Aorta (tissue), 5 donors: ENCODE measurements at regions not wholly inside any gene's neighbourhood (a gene's known extent, or its start where the extent isn't known, plus 50 kb on each side); places are given as distances from the start of the nearest gene placed in this dataset.

Source experiments
- ATAC-seq: fragments of 200-7000 bp; cut with Tn5 transposase; one replicate; pipeline ENCODE4 v1.9.1; 2022; ENCODE audit warnings: moderate library complexity; ENCODE audit not compliant: low FRiP score
- DNase-seq, 2 donors: peaks; one replicate each; pipeline ENCODE4 v3.0.0-alpha.2; 2020
- H3K27ac ChIP-seq, 2 donors: one replicate each; pipeline ENCODE4 v1.5.1; 2013; ENCODE audit warnings: low read length in 2 of 2, mild to moderate bottlenecking in 2 of 2, moderate library complexity in 2 of 2, control low read depth in 1 of 2, inconsistent platforms in 1 of 2, low read depth in 1 of 2
- H3K27me3 ChIP-seq, 2 donors: one replicate each; pipeline ENCODE4 v1.6.1; 2013; ENCODE audit warnings: control low read depth in 1 of 2, low read length in 1 of 2, mild to moderate bottlenecking in 1 of 2, moderate library complexity in 1 of 2; ENCODE audit not compliant: insufficient read depth in 2 of 2, control insufficient read depth in 1 of 2
- H3K36me3 ChIP-seq, 2 donors: one replicate each; pipeline ENCODE4 v1.6.1; 2013; ENCODE audit warnings: control low read depth in 1 of 2, low read length in 1 of 2, mild to moderate bottlenecking in 1 of 2; ENCODE audit not compliant: insufficient read depth in 2 of 2, control insufficient read depth in 1 of 2
- H3K4me1 ChIP-seq, 2 donors: one replicate each; pipeline ENCODE4 v1.6.1; 2013; ENCODE audit warnings: low read length in 2 of 2, control low read depth in 1 of 2, mild to moderate bottlenecking in 1 of 2, moderate library complexity in 1 of 2; ENCODE audit not compliant: insufficient read depth in 2 of 2, control insufficient read depth in 1 of 2
- H3K4me3 ChIP-seq, 2 donors: one replicate each; pipeline ENCODE4 v1.5.1; 2013; ENCODE audit warnings: low read length in 2 of 2, control low read depth in 1 of 2, mild to moderate bottlenecking in 1 of 2
- H3K9me3 ChIP-seq: one replicate; pipeline ENCODE4 v1.6.1; 2013; ENCODE audit warnings: mild to moderate bottlenecking, low read length; ENCODE audit not compliant: control insufficient read depth
- WGBS, 2 donors: extraction: QIAGEN DNeasy Blood & Tissue Kit; methylation state at CpG; one replicate each; pipeline ENCODE4 v1.1.7; 2013; 5-methylcytosine and 5-hydroxymethylcytosine counted together
- intact Hi-C, 2 donors: fragments of 100-400 bp; cut with DNase I; formaldehyde crosslinking; loops; one replicate each; pipeline versions ENCODE4 v1.14.2 to v1.15.0; 2022
- donor health status: healthy with polysubstance abuse.
- donor health status: Bipolar disorder and iron deficiency.
- donor health status: DM: no; HTN: no; CAD: no.
- donor health status: DM: no; HTN: no; CAD: no.
- donor health status: DM: yes; HTN: yes; CAD: no.

- Histone ChIP-seq H3K36me3 (no peaks in the 10 kb centered on the region), H3K27me3 (no peaks in the 10 kb centered on the region), H3K27ac (no peak overlapping the region), H3K4me1 (no peaks in the 10 kb centered on the region), H3K9me3 (no peaks in the 10 kb centered on the region), H3K4me3 (no peak overlapping the region)
- WGBS, 2 donors = 85 to 86% methylated on average over 6 of the region's 6 CpGs
- DNase-seq (no peak), ATAC-seq (no peak)
- intact Hi-C loops = no loop called here
Observed at GRCh38 chr4:133498149-133498548, 349.1 kb downstream of the PCDH10 start.

GRCh38 chr4:133493776-133494175, 344.7 kb downstream of the PCDH10 start:
- H3K9me3 ChIP-seq = no peaks in the 10 kb centered on the region
- no peak overlapping the region for H3K4me3 ChIP-seq
- intact Hi-C loops = no loop called here
- H3K27me3 ChIP-seq = no peaks in the 10 kb centered on the region
- H3K4me1 ChIP-seq = no peaks in the 10 kb centered on the region
- no peaks in the 10 kb centered on the region for H3K36me3 ChIP-seq
- DNase-seq (no peak), ATAC-seq (no peak)
- 74 to 83% methylated on average over 1 of the region's 1 CpG for WGBS, 2 donors
- H3K27ac ChIP-seq = no peak overlapping the region

GRCh38 chr4:133493241-133493640, 344.1 kb downstream of the PCDH10 start:
- DNase-seq (no peak), ATAC-seq (no peak)
- Histone ChIP-seq H3K4me3 (no peak overlapping the region), H3K4me1 (no peaks in the 10 kb centered on the region), H3K9me3 (no peaks in the 10 kb centered on the region), H3K27ac (no peak overlapping the region), H3K27me3 (no peaks in the 10 kb centered on the region), H3K36me3 (no peaks in the 10 kb centered on the region)
- WGBS, 2 donors = 81 to 87% methylated on average over 1 of the region's 1 CpG
- intact Hi-C loops = no loop called here

- intact Hi-C loops = loop anchor here in 1 of 2 donors (2.0 kb wide), 1 partner anchor 337 kb away; no protein-coding TSS in a partner anchor
Observed at GRCh38 chr4:133484287-133484686, 335.2 kb downstream of the PCDH10 start.

GRCh38 chr4:133483600-133484246, 334.6 kb downstream of the PCDH10 start:
- Histone ChIP-seq H3K4me1 (no peaks in the 10 kb centered on the region), H3K27ac (no peak overlapping the region), H3K9me3 (no peaks in the 10 kb centered on the region), H3K27me3 (no peaks in the 10 kb centered on the region), H3K4me3 (no peak overlapping the region), H3K36me3 (no peaks in the 10 kb centered on the region)
- 48 to 53% methylated on average over 4 of the region's 4 CpGs for WGBS, 2 donors
- ATAC-seq (peak; percentile 44), DNase-seq (no peak)
- intact Hi-C loops = loop anchor here (2.0 kb wide), 2 partner anchors 333 to 337 kb away; no protein-coding TSS in a partner anchor

More at GRCh38 chr4:133484287-133484686, 335.2 kb downstream of the PCDH10 start:
- no peaks in the 10 kb centered on the region for H3K9me3 ChIP-seq
- DNase-seq (no peak), ATAC-seq (no peak)
- H3K36me3 ChIP-seq = no peaks in the 10 kb centered on the region
- no peaks in the 10 kb centered on the region for H3K4me1 ChIP-seq
- 40 to 47% methylated on average over 2 of the region's 2 CpGs for WGBS, 2 donors
- H3K4me3 ChIP-seq = no peak overlapping the region
- H3K27me3 ChIP-seq = no peaks in the 10 kb centered on the region
- no peak overlapping the region for H3K27ac ChIP-seq

GRCh38 chr4:133476063-133476462, 327.0 kb downstream of the PCDH10 start:
- Histone ChIP-seq H3K4me1 (no peaks in the 10 kb centered on the region), H3K4me3 (no peak overlapping the region), H3K9me3 (no peaks in the 10 kb centered on the region), H3K27ac (no peak overlapping the region), H3K27me3 (no peaks in the 10 kb centered on the region), H3K36me3 (no peaks in the 10 kb centered on the region)
- no peak for ATAC-seq
- DNase-seq = no peak
- WGBS, 2 donors = 50% methylated on average over 1 of the region's 1 CpG
- intact Hi-C loops = no loop called here

- 89 to 92% methylated on average over 2 of the region's 2 CpGs for WGBS, 2 donors
- H3K4me1 ChIP-seq = no peaks in the 10 kb centered on the region
- H3K36me3 ChIP-seq = no peaks in the 10 kb centered on the region
- H3K9me3 ChIP-seq = no peaks in the 10 kb centered on the region
- no peaks in the 10 kb centered on the region for H3K27me3 ChIP-seq
- no peak overlapping the region for H3K27ac ChIP-seq
- H3K4me3 ChIP-seq = no peak overlapping the region
- intact Hi-C loops = no loop called here
- DNase-seq = no peak
- ATAC-seq = no peak
Observed at GRCh38 chr4:133474501-133474900, 325.4 kb downstream of the PCDH10 start.

- no peaks in the 10 kb centered on the region for H3K27me3 ChIP-seq
- no peak for DNase-seq
- H3K27ac ChIP-seq = no peak overlapping the region
- no peak overlapping the region for H3K4me3 ChIP-seq
- H3K36me3 ChIP-seq = no peaks in the 10 kb centered on the region
- no peaks in the 10 kb centered on the region for H3K4me1 ChIP-seq
- ATAC-seq = no peak
- H3K9me3 ChIP-seq = no peaks in the 10 kb centered on the region
- intact Hi-C loops = no loop called here
- 42 to 77% methylated on average over 1 of the region's 1 CpG for WGBS, 2 donors
Observed at GRCh38 chr4:133472244-133472643, 323.1 kb downstream of the PCDH10 start.

- intact Hi-C loops = no loop called here
- Histone ChIP-seq H3K9me3 (no peaks in the 10 kb centered on the region), H3K36me3 (no peaks in the 10 kb centered on the region), H3K27ac (no peak overlapping the region), H3K4me3 (no peak overlapping the region), H3K27me3 (no peaks in the 10 kb centered on the region), H3K4me1 (no peaks in the 10 kb centered on the region)
- WGBS, 2 donors = 89 to 90% methylated on average over 3 of the region's 3 CpGs
- no peak for ATAC-seq
- no peak for DNase-seq
Observed at GRCh38 chr4:133467290-133467947, 318.3 kb downstream of the PCDH10 start.
